ENCODE measurements at regions not wholly inside any gene's neighbourhood (a gene's known extent, or its start where the extent isn't known, plus 50 kb on each side); places are given as distances from the start of the nearest gene placed in this dataset.

- no peak for TF ChIP-seq ZBTB33 (IDR thresholded peaks at IDR 0.05; ENCODE audit: extremely low read depth, insufficient replicate concordance, low read length)
- TF ChIP-seq CBX3 (IDR thresholded peaks at IDR 0.05; ENCODE audit: low read depth) = no peak
- TF ChIP-seq, protein P1, sequence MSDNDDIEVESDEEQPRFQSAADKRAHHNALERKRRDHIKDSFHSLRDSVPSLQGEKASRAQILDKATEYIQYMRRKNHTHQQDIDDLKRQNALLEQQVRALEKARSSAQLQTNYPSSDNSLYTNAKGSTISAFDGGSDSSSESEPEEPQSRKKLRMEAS (IDR thresholded peaks at IDR 0.05) = no peak
- TF ChIP-seq EGR1 (IDR thresholded peaks at IDR 0.05; ENCODE audit: low read depth) = no peak
- POLR2A ChIA-PET = no interaction called here
- Histone ChIP-seq H3K4me2 (ENCODE audit: low read length) (no peak overlapping the region), H3K9me3 (ENCODE audit: control insufficient read depth in 1 of 2, insufficient read depth in 1 of 2, low read depth in 1 of 2, low read length in 2 of 2) (peaks cover 0 to 12% of the 10 kb centered on the region in 2 experiments; a peak in 1 of 4 replicates), H3K9ac (ENCODE audit: low read length) (no peak overlapping the region), H3K9me2 (ENCODE audit: insufficient read depth) (no peaks in the 10 kb centered on the region), H3K27me3 (ENCODE audit: insufficient read depth, low read length) (no peaks in the 10 kb centered on the region), H4K20me1 (ENCODE audit: insufficient read depth) (no peaks in the 10 kb centered on the region), H3K27ac (ENCODE audit: low read depth, low read length) (no peak overlapping the region), H3K36me3 (ENCODE audit: control insufficient read depth in 1 of 2, insufficient read depth in 2 of 2, low read length in 2 of 2) (no peaks in the 10 kb centered on the region), H2AFZ (ENCODE audit: low read depth, low read length, poor library complexity, severe bottlenecking) (no peak overlapping the region), H3K4me3 (replicated peaks in 1 of 2; ENCODE audit: low read depth in 1 of 2, low read length in 2 of 2) (no peak overlapping the region), H3K79me2 (ENCODE audit: insufficient read depth, low read length) (no peaks in the 10 kb centered on the region), H3K4me1 (ENCODE audit: control insufficient read depth in 1 of 2, insufficient read depth in 2 of 2, low read length in 2 of 2) (no peaks in the 10 kb centered on the region)
- BruUV-seq (replicated peaks) = no TSS peak
- ATAC-seq (no peak), DNase-seq (ENCODE audit: low read depth, low spot score) (no peak)
- intact Hi-C loops (cut with micrococcal nuclease) = no loop called here
- CTCF ChIA-PET = no interaction called here
- RAD21 ChIA-PET (ENCODE audit: low non-redundant PET in 1 of 2, low total read pairs in 2 of 2, uncharacterized antibody in 2 of 2, unreplicated experiment in 2 of 2) = no interaction called here
Measured at GRCh38 chr13:38620876-38621275, 66.0 kb upstream of the FREM2 start.

GRCh38 chr13:38624822-38625221 lies 62.1 kb upstream of the FREM2 start:
- intact Hi-C loops (cut with micrococcal nuclease) = no loop called here
- BruUV-seq (replicated peaks) = no TSS peak
- ChIA-PET RAD21 (ENCODE audit: low non-redundant PET in 1 of 2, low total read pairs in 2 of 2, uncharacterized antibody in 2 of 2, unreplicated experiment in 2 of 2) (no interaction called here), POLR2A (no interaction called here), CTCF (no interaction called here)
- Histone ChIP-seq H3K36me3 (ENCODE audit: control insufficient read depth in 1 of 2, insufficient read depth in 2 of 2, low read length in 2 of 2) (no peaks in the 10 kb centered on the region), H4K20me1 (ENCODE audit: insufficient read depth) (no peaks in the 10 kb centered on the region), H3K9ac (ENCODE audit: low read length) (no peak overlapping the region), H3K27ac (ENCODE audit: low read depth, low read length) (no peak overlapping the region), H3K79me2 (ENCODE audit: insufficient read depth, low read length) (no peaks in the 10 kb centered on the region), H3K9me3 (ENCODE audit: control insufficient read depth in 1 of 2, insufficient read depth in 1 of 2, low read depth in 1 of 2, low read length in 2 of 2) (peaks cover 0 to 12% of the 10 kb centered on the region in 2 experiments; a peak in 1 of 4 replicates), H3K27me3 (ENCODE audit: insufficient read depth, low read length) (no peaks in the 10 kb centered on the region), H3K9me2 (ENCODE audit: insufficient read depth) (no peaks in the 10 kb centered on the region), H2AFZ (ENCODE audit: low read depth, low read length, poor library complexity, severe bottlenecking) (no peak overlapping the region), H3K4me2 (ENCODE audit: low read length) (no peak overlapping the region), H3K4me3 (replicated peaks in 1 of 2; ENCODE audit: low read depth in 1 of 2, low read length in 2 of 2) (no peak overlapping the region), H3K4me1 (ENCODE audit: control insufficient read depth in 1 of 2, insufficient read depth in 2 of 2, low read length in 2 of 2) (no peaks in the 10 kb centered on the region)
- no peak for TF ChIP-seq ZFX (IDR thresholded peaks at IDR 0.05)
- TF ChIP-seq ZNF274 (IDR thresholded peaks at IDR 0.05; ENCODE audit: low read depth, low read length) = no peak
- no peak for TF ChIP-seq EZH2phosphoT487 (IDR thresholded peaks at IDR 0.05; ENCODE audit: borderline replicate concordance)
- TF ChIP-seq, protein P2, sequence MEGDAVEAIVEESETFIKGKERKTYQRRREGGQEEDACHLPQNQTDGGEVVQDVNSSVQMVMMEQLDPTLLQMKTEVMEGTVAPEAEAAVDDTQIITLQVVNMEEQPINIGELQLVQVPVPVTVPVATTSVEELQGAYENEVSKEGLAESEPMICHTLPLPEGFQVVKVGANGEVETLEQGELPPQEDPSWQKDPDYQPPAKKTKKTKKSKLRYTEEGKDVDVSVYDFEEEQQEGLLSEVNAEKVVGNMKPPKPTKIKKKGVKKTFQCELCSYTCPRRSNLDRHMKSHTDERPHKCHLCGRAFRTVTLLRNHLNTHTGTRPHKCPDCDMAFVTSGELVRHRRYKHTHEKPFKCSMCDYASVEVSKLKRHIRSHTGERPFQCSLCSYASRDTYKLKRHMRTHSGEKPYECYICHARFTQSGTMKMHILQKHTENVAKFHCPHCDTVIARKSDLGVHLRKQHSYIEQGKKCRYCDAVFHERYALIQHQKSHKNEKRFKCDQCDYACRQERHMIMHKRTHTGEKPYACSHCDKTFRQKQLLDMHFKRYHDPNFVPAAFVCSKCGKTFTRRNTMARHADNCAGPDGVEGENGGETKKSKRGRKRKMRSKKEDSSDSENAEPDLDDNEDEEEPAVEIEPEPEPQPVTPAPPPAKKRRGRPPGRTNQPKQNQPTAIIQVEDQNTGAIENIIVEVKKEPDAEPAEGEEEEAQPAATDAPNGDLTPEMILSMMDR (IDR thresholded peaks at IDR 0.05 in 2 of 3, conservative IDR thresholded peaks at IDR 0.05 in 1 of 3; ENCODE audit: borderline replicate concordance in 1 of 3, insufficient read depth in 1 of 3, low read depth in 2 of 3, low read length in 2 of 3) = no peak
- TF ChIP-seq FOSL1 (IDR thresholded peaks at IDR 0.05; ENCODE audit: low read depth) = no peak
- TF ChIP-seq, protein P3, sequence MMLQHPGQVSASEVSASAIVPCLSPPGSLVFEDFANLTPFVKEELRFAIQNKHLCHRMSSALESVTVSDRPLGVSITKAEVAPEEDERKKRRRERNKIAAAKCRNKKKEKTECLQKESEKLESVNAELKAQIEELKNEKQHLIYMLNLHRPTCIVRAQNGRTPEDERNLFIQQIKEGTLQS (IDR thresholded peaks at IDR 0.05) = no peak
- no peak for TF ChIP-seq TCF7L2 (IDR thresholded peaks at IDR 0.05; ENCODE audit: borderline replicate concordance, extremely low read depth, insufficient read depth, insufficient read length)
- no peak for TF ChIP-seq SIN3A (IDR thresholded peaks at IDR 0.05; ENCODE audit: low read depth)
- ATAC-seq (no peak), DNase-seq (ENCODE audit: low read depth, low spot score) (no peak)

Measured in HCT116 (cell line).